B cell (primary cell): ENCODE measurements at regions not wholly inside any gene's neighbourhood (a gene's known extent, or its start where the extent isn't known, plus 50 kb on each side); places are given as distances from the start of the nearest gene placed in this dataset.

ENCODE experiments used
- CTCF ChIP-seq: fragments of 200-600 bp; IDR thresholded peaks from one replicate; pipeline ENCODE4 v1.8.0; 2022; ENCODE audit warnings: antibody characterized with exemption, mild to moderate bottlenecking
- EZH2 ChIP-seq: IDR thresholded peaks from 2 replicates; pipeline ENCODE4 v1.6.1; 2012; ENCODE audit warnings: borderline replicate concordance, low read depth, mild to moderate bottlenecking, moderate library complexity, low read length; ENCODE audit not compliant: insufficient read depth, poor library complexity, severe bottlenecking

GRCh38 chr12:96117460-96117859 is 76.7 kb upstream of the ELK3 start:
- TF ChIP-seq EZH2 (no peak), CTCF (no peak)
